GM12878 (cell line): ENCODE measurements at regions not wholly inside any gene's neighbourhood (a gene's known extent, or its start where the extent isn't known, plus 50 kb on each side); places are given as distances from the start of the nearest gene placed in this dataset.

Source experiments
- ATAC-seq: fragments of 200-7000 bp; cut with Tn5 transposase; 3 replicates; pipeline ENCODE4 v1.9.1; 2020; ENCODE audit warnings: mild to moderate bottlenecking, moderate library complexity
- BruUV-seq: library from RNA; stranded (reverse); fragments of 400-500 nt; replicated peaks from 2 replicates; lab custom pipeline; 2021; lab: Mats Ljungman, UMichigan
- CTCF ChIA-PET: fragments of 300-600 bp; sonication (Branson Sonifier 250); formaldehyde crosslinking; extraction: SDS; loops from one replicate; lab custom pipeline; 2021; ENCODE audit warnings: inconsistent platforms; lab: Yijun Ruan, JAX
- POLR2A ChIA-PET: fragments of 350-600 bp; formaldehyde crosslinking; extraction: SDS; loops from one replicate; lab custom pipeline; 2021; ENCODE audit warnings: inconsistent platforms; lab: Charles Lee
- RAD21 ChIA-PET: fragments of 300-600 bp; sonication (Branson Sonifier 250); formaldehyde crosslinking; loops from one replicate; lab custom pipeline; 2023; ENCODE audit warnings: antibody characterized with exemption; ENCODE audit not compliant: unreplicated experiment; lab: Charles Lee
- SMC1A ChIA-PET: fragments of 300-600 bp; sonication (Branson Sonifier 250); formaldehyde crosslinking; loops from one replicate; lab custom pipeline; 2023; ENCODE audit not compliant: unreplicated experiment, uncharacterized antibody; lab: Charles Lee
- DNase-seq: peaks from one replicate; pipeline ENCODE4 v3.0.0-alpha.2; 2011; ENCODE audit warnings: low read depth, low spot score
- FAIRE-seq: peaks from 3 replicates; lab custom pipeline; 2011; peaks lifted over from hg19 to GRCh38; lab: Jason Lieb, UNC
- H2AFZ ChIP-seq: 2 replicates; pipeline ENCODE4 v1.6.0; 2011; ENCODE audit warnings: low read depth, low read length, control low read depth; ENCODE audit not compliant: control insufficient read depth
- H3K27ac ChIP-seq: 2 replicates; pipeline ENCODE4 v1.5.1; 2011; ENCODE audit warnings: control low read depth; ENCODE audit not compliant: control insufficient read depth, insufficient read depth
- H3K27me3 ChIP-seq, 2 experiments: replicated peaks in 1 of 2; 2 replicates each; pipeline versions ENCODE4 v1.6.0 to v1.6.1; 2011; ENCODE audit warnings: low read length in 1 of 2; ENCODE audit not compliant: control insufficient read depth in 2 of 2, insufficient read depth in 2 of 2
- H3K36me3 ChIP-seq, 2 experiments: 2 replicates each; pipeline ENCODE4 v1.5.1; 2011; ENCODE audit warnings: low read length in 1 of 2; ENCODE audit not compliant: control insufficient read depth in 2 of 2, insufficient read depth in 2 of 2
- H3K4me1 ChIP-seq: 2 replicates; pipeline ENCODE4 v1.6.1; 2011; ENCODE audit warnings: mild to moderate bottlenecking, low read length, moderate library complexity, mixed read lengths; ENCODE audit not compliant: control insufficient read depth, insufficient read depth
- H3K4me2 ChIP-seq: 2 replicates; pipeline ENCODE4 v1.6.0; 2011; ENCODE audit warnings: control low read depth; ENCODE audit not compliant: control insufficient read depth, insufficient read depth
- H3K4me3 ChIP-seq: fragments of 200-600 bp; sonication (generic); 2 replicates; pipeline ENCODE4 v1.5.1; 2016
- H3K79me2 ChIP-seq: 2 replicates; pipeline ENCODE4 v1.6.0; 2011; ENCODE audit warnings: low read length; ENCODE audit not compliant: control insufficient read depth, insufficient read depth
- H3K9ac ChIP-seq: 2 replicates; pipeline ENCODE4 v1.8.0; 2011; ENCODE audit warnings: low read length, control low read depth, mixed read lengths; ENCODE audit not compliant: control insufficient read depth, insufficient read depth
- H3K9me3 ChIP-seq: replicated peaks from 3 replicates; pipeline ENCODE4 v1.5.1; 2011; ENCODE audit warnings: mild to moderate bottlenecking, low read length; ENCODE audit not compliant: control insufficient read depth, insufficient read depth
- H4K20me1 ChIP-seq: 2 replicates; pipeline ENCODE4 v1.6.0; 2011; ENCODE audit not compliant: control insufficient read depth, insufficient read depth
- CHD2 ChIP-seq: IDR thresholded peaks from 2 replicates; pipeline ENCODE4 v1.6.1; 2011; ENCODE audit warnings: low read depth, low read length, improper control_type of control experiment, borderline replicate concordance
- CREM ChIP-seq: IDR thresholded peaks from 2 replicates; pipeline ENCODE4 v1.6.1; 2014; ENCODE audit warnings: antibody characterized with exemption, low read depth
- E2F8 ChIP-seq: fragments of 450-650 bp; IDR thresholded peaks from 2 replicates; pipeline ENCODE4 v1.6.1; 2018; ENCODE audit warnings: mild to moderate bottlenecking, low read depth, moderate library complexity; ENCODE audit not compliant: partially characterized antibody
- ETV6 ChIP-seq, 2 experiments: fragments of 450-650 bp in 1 of 2; IDR thresholded peaks in 1 of 2; conservative IDR thresholded peaks in 1 of 2; 2 replicates each; pipeline ENCODE4 v1.6.1; 2014; ENCODE audit warnings: antibody characterized with exemption in 1 of 2, borderline replicate concordance in 1 of 2, low read depth in 1 of 2, mild to moderate bottlenecking in 1 of 2, moderate library complexity in 1 of 2
- FOXM1 ChIP-seq: IDR thresholded peaks from 2 replicates; pipeline ENCODE4 v1.6.1; 2012; ENCODE audit warnings: low read depth, mild to moderate bottlenecking, inconsistent platforms, low read length, moderate library complexity
- KAT2A ChIP-seq: conservative IDR thresholded peaks from 2 replicates; pipeline ENCODE4 v1.6.1; 2011; ENCODE audit warnings: low read depth, low read length; ENCODE audit not compliant: control insufficient read depth
- MAX ChIP-seq: IDR thresholded peaks from 2 replicates; pipeline ENCODE4 v1.6.1; 2012; ENCODE audit warnings: low read depth, low read length, improper control_type of control experiment
- MTA2 ChIP-seq: fragments of 450-650 bp; IDR thresholded peaks from 2 replicates; pipeline ENCODE4 v1.6.1; 2016; ENCODE audit warnings: low read depth, mild to moderate bottlenecking, moderate library complexity
- MYC ChIP-seq: IDR thresholded peaks from 2 replicates; pipeline ENCODE4 v1.6.1; 2011; ENCODE audit warnings: mild to moderate bottlenecking, low read length, moderate library complexity, inconsistent platforms; ENCODE audit not compliant: insufficient read depth, insufficient replicate concordance, insufficient read length, severe bottlenecking
- PAX5 ChIP-seq: IDR thresholded peaks from 2 replicates; pipeline ENCODE4 v1.6.1; 2011; ENCODE audit warnings: low read depth, low read length, borderline replicate concordance
- RELA ChIP-seq: fragments of 450-650 bp; IDR thresholded peaks from 2 replicates; pipeline ENCODE4 v1.8.0; 2014; ENCODE audit warnings: borderline replicate concordance; ENCODE audit not compliant: partially characterized antibody
- SIN3A ChIP-seq: IDR thresholded peaks from 2 replicates; pipeline ENCODE4 v1.6.1; 2012; ENCODE audit warnings: low read depth, low read length, improper control_type of control experiment
- SIX5 ChIP-seq: IDR thresholded peaks from 2 replicates; pipeline ENCODE4 v1.6.1; 2011; ENCODE audit warnings: mild to moderate bottlenecking, low read depth, low read length, moderate library complexity; ENCODE audit not compliant: severe bottlenecking
- STAT1 ChIP-seq: fragments of 450-650 bp; conservative IDR thresholded peaks from 2 replicates; pipeline ENCODE4 v1.6.1; 2014; ENCODE audit warnings: antibody characterized with exemption, mild to moderate bottlenecking
- TARDBP ChIP-seq: IDR thresholded peaks from 2 replicates; pipeline ENCODE4 v1.6.1; 2016; ENCODE audit warnings: borderline replicate concordance
- YBX1 ChIP-seq: fragments of 450-650 bp; IDR thresholded peaks from 2 replicates; pipeline ENCODE4 v1.6.1; 2016; ENCODE audit warnings: antibody characterized with exemption
- ZNF24 ChIP-seq: fragments of 450-650 bp; IDR thresholded peaks from 2 replicates; pipeline ENCODE4 v1.6.1; 2017; ENCODE audit warnings: antibody characterized with exemption, mild to moderate bottlenecking
- ZSCAN29 ChIP-seq: fragments of 450-650 bp; IDR thresholded peaks from 2 replicates; pipeline ENCODE4 v1.6.1; 2017; ENCODE audit warnings: mild to moderate bottlenecking, moderate library complexity
- WGBS: methylation state at CpG from one replicate; pipeline ENCODE4 v1.1.6; 2016; ENCODE audit warnings: low lambda C conversion rate; ENCODE audit not compliant: insufficient replicate concordance, insufficient coverage; ENCODE audit errors: missing lambda C conversion rate; 5-methylcytosine and 5-hydroxymethylcytosine counted together
- in situ Hi-C: fragments of 300-500 bp; cut with MboI; formaldehyde crosslinking; loops from 9 replicates; pipeline ENCODE4 v1.14.3; 2018; ENCODE audit warnings: mixed read lengths
- intact Hi-C: fragments of 100-400 bp; cut with micrococcal nuclease; formaldehyde crosslinking; loops from one replicate; pipeline ENCODE4 v1.14.2; 2022; ENCODE audit not compliant: unreplicated experiment

DNA sequence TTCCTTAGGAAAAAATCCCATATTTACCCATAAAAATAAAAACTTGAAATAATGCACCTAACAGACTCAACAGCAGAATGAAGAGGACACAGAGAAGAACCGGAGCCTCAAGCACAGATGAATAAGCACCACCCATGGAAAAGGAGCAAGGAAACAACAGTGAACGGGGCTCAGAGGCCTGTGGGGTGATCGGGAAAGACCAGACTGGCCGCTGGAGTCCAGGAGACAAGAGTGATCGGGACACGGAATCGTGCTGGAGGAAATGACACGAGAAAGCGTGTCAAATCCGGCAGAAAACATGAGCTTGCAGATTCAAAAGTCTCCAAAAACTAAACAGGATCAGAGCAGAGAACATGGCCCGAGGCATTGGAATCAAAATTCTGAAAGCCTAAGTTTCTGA is 448.0 kb upstream of the SALL3 start:
- Histone ChIP-seq H3K4me3 (no peak overlapping the region), H3K27me3 (no peaks in the 10 kb centered on the region), H3K9me3 (no peaks in the 10 kb centered on the region; the same call in 2 of the 3 replicates), H3K4me1 (no peaks in the 10 kb centered on the region), H2AFZ (no peak overlapping the region), H3K79me2 (no peaks in the 10 kb centered on the region), H3K27ac (no peak overlapping the region), H4K20me1 (no peaks in the 10 kb centered on the region), H3K36me3 (no peaks in the 10 kb centered on the region), H3K9ac (no peak overlapping the region), H3K4me2 (no peak overlapping the region)
- ChIA-PET CTCF (no interaction called here), POLR2A (no interaction called here), SMC1A (no interaction called here), RAD21 (no interaction called here)
- ATAC-seq (no peak), DNase-seq (no peak), FAIRE-seq (no peak)
- TF ChIP-seq RELA (no peak), ZNF24 (no peak), KAT2A (no peak), ZSCAN29 (no peak), SIX5 (no peak), STAT1 (no peak), FOXM1 (no peak), MAX (no peak), ETV6 (conservative IDR thresholded peaks at IDR 0.05 in 1 of 2, IDR thresholded peaks at IDR 0.05 in 1 of 2; ENCODE audit: borderline replicate concordance in 1 of 2, low read depth in 1 of 2) (no peak), MTA2 (no peak), CREM (no peak), E2F8 (no peak), SIN3A (no peak), YBX1 (no peak), CHD2 (no peak), TARDBP (no peak), MYC (no peak), PAX5 (no peak)
- in situ Hi-C loops: loop anchor here (25.0 kb wide), 1 partner anchor 431 kb away; no protein-coding TSS in a partner anchor
- 45% methylated on average over 11 of the region's 11 CpGs for WGBS
- intact Hi-C loops: no loop called here
- BruUV-seq: no TSS peak
